ENCODE measurements at regions not wholly inside any gene's neighbourhood (a gene's known extent, or its start where the extent isn't known, plus 50 kb on each side); places are given as distances from the start of the nearest gene placed in this dataset.

- H3K79me2 ChIP-seq: no peaks in the 10 kb centered on the region
- no peak overlapping the region for H3K4me3 ChIP-seq
- no peaks in the 10 kb centered on the region for H3K27me3 ChIP-seq
- WGBS (ENCODE audit: low lambda C conversion rate, missing lambda C conversion rate): 70% methylated on average over 7 of the region's 7 CpGs
- no peaks in the 10 kb centered on the region for H3K36me3 ChIP-seq (replicated peaks; ENCODE audit: insufficient read depth, low read depth)
- TF ChIP-seq EZH2 (IDR thresholded peaks at IDR 0.05; ENCODE audit: borderline replicate concordance) (no peak), EZH2phosphoT487 (IDR thresholded peaks at IDR 0.05; ENCODE audit: low read depth, severe bottlenecking, unreplicated experiment) (no peak), CTCF (IDR thresholded peaks at IDR 0.05; ENCODE audit: poor library complexity) (no peak)
- no peak overlapping the region for H3K4me2 ChIP-seq
- H2AFZ ChIP-seq: peak overlapping the region; percentile 35
- H4K20me1 ChIP-seq (ENCODE audit: insufficient read depth, poor library complexity, severe bottlenecking): no peaks in the 10 kb centered on the region
- H3K9me2 ChIP-seq (replicated peaks; ENCODE audit: insufficient read depth): no peaks in the 10 kb centered on the region
- no peaks in the 10 kb centered on the region for H3K4me1 ChIP-seq (ENCODE audit: insufficient read depth)
- DNase-seq (ENCODE audit: low spot score): no peak
- H3K27ac ChIP-seq: no peak overlapping the region
- no peaks in the 10 kb centered on the region for H3K9me3 ChIP-seq (ENCODE audit: low read depth)
Measured at GRCh38 chr12:47361389-47362021, 281.7 kb upstream of the AMIGO2 start.

- no peaks in the 10 kb centered on the region for H3K79me2 ChIP-seq
- no peaks in the 10 kb centered on the region for H3K9me2 ChIP-seq (replicated peaks; ENCODE audit: insufficient read depth)
- H3K4me3 ChIP-seq: no peak overlapping the region
- peak overlapping the region; percentile 35 for H2AFZ ChIP-seq
- no peaks in the 10 kb centered on the region for H4K20me1 ChIP-seq (ENCODE audit: insufficient read depth, poor library complexity, severe bottlenecking)
- no peak for DNase-seq (ENCODE audit: low spot score)
- H3K36me3 ChIP-seq (replicated peaks; ENCODE audit: insufficient read depth, low read depth): no peaks in the 10 kb centered on the region
- no peaks in the 10 kb centered on the region for H3K9me3 ChIP-seq (ENCODE audit: low read depth)
- no peaks in the 10 kb centered on the region for H3K27me3 ChIP-seq
- no peak overlapping the region for H3K4me2 ChIP-seq
- TF ChIP-seq EZH2 (IDR thresholded peaks at IDR 0.05; ENCODE audit: borderline replicate concordance) (no peak), EZH2phosphoT487 (IDR thresholded peaks at IDR 0.05; ENCODE audit: low read depth, severe bottlenecking, unreplicated experiment) (no peak), CTCF (IDR thresholded peaks at IDR 0.05; ENCODE audit: poor library complexity) (no peak)
- no peak overlapping the region for H3K27ac ChIP-seq
- no peaks in the 10 kb centered on the region for H3K4me1 ChIP-seq (ENCODE audit: insufficient read depth)
- 40% methylated on average over 4 of the region's 4 CpGs for WGBS (ENCODE audit: low lambda C conversion rate, missing lambda C conversion rate)
Measured at GRCh38 chr12:47360771-47361388, 281.1 kb upstream of the AMIGO2 start.

GRCh38 chr12:47360093-47360480, 280.3 kb upstream of the AMIGO2 start:
- WGBS (ENCODE audit: low lambda C conversion rate, missing lambda C conversion rate): 89% methylated on average over 1 of the region's 1 CpG
- H3K4me2 ChIP-seq: no peak overlapping the region
- no peak overlapping the region for H2AFZ ChIP-seq
- no peaks in the 10 kb centered on the region for H3K9me2 ChIP-seq (replicated peaks; ENCODE audit: insufficient read depth)
- H3K27me3 ChIP-seq: no peaks in the 10 kb centered on the region
- H3K27ac ChIP-seq: no peak overlapping the region
- no peaks in the 10 kb centered on the region for H3K79me2 ChIP-seq
- H3K9me3 ChIP-seq (ENCODE audit: low read depth): no peaks in the 10 kb centered on the region
- H4K20me1 ChIP-seq (ENCODE audit: insufficient read depth, poor library complexity, severe bottlenecking): no peaks in the 10 kb centered on the region
- TF ChIP-seq CTCF (IDR thresholded peaks at IDR 0.05; ENCODE audit: poor library complexity) (no peak), EZH2 (IDR thresholded peaks at IDR 0.05; ENCODE audit: borderline replicate concordance) (no peak), EZH2phosphoT487 (IDR thresholded peaks at IDR 0.05; ENCODE audit: low read depth, severe bottlenecking, unreplicated experiment) (no peak)
- no peaks in the 10 kb centered on the region for H3K4me1 ChIP-seq (ENCODE audit: insufficient read depth)
- no peaks in the 10 kb centered on the region for H3K36me3 ChIP-seq (replicated peaks; ENCODE audit: insufficient read depth, low read depth)
- no peak overlapping the region for H3K4me3 ChIP-seq
- no peak for DNase-seq (ENCODE audit: low spot score)
